Lower leg skin (tissue), 4 donors: ENCODE measurements at regions not wholly inside any gene's neighbourhood (a gene's known extent, or its start where the extent isn't known, plus 50 kb on each side); places are given as distances from the start of the nearest gene placed in this dataset.
"Not testable (repeated sequence)": the region's sequence is repeated elsewhere in the genome, so short reads cannot be mapped to it uniquely, and the experiment has no call there.

Experiments used
- DNase-seq, 2 donors: peaks; one replicate each; pipeline ENCODE4 v3.0.0-alpha.2; 2019; ENCODE audit warnings: low spot score in 2 of 2
- H3K4me3 ChIP-seq: fragments of 200-600 bp; sonication (generic); 2 replicates; pipeline ENCODE4 v1.5.1; 2017; ENCODE audit warnings: mild to moderate bottlenecking, low read depth; ENCODE audit not compliant: poor library complexity, severe bottlenecking
- CTCF ChIP-seq, 3 donors: fragments of 450-650 bp; IDR thresholded peaks; one replicate each; pipeline ENCODE4 v1.5.1; 2016; ENCODE audit warnings: antibody characterized with exemption in 3 of 3, mild to moderate bottlenecking in 3 of 3, moderate library complexity in 2 of 3
- POLR2A ChIP-seq, 2 donors: fragments of 450-650 bp; IDR thresholded peaks; one replicate each; pipeline ENCODE4 v1.6.1; 2016 to 2017; ENCODE audit warnings: antibody characterized with exemption in 2 of 2, mild to moderate bottlenecking in 1 of 2, moderate library complexity in 1 of 2
- WGBS, 2 donors: methylation state at CpG; one replicate each; pipeline ENCODE4 v1.1.5; 2018; 5-methylcytosine and 5-hydroxymethylcytosine counted together
- intact Hi-C: fragments of 100-400 bp; cut with DNase I; formaldehyde crosslinking; loops from one replicate; pipeline ENCODE4 v1.15.0; 2023; ENCODE audit warnings: low total_unique reads

GRCh38 chr18:39587586-39587985 lies 2022.0 kb upstream of the CELF4 start:
- 97 to 98% methylated on average over 1 of the region's 1 CpG for WGBS, 2 donors
- DNase-seq, result no peak
- TF ChIP-seq POLR2A (IDR thresholded peaks at IDR 0.05) (no peak), CTCF (IDR thresholded peaks at IDR 0.05) (no peak)
- H3K4me3 ChIP-seq, result no peak overlapping the region
- intact Hi-C loops, result no loop called here

- no peak overlapping the region for H3K4me3 ChIP-seq
- WGBS, 2 donors, result 57 to 68% methylated on average over 5 of the region's 5 CpGs
- TF ChIP-seq CTCF (IDR thresholded peaks at IDR 0.05) (no peak), POLR2A (IDR thresholded peaks at IDR 0.05) (no peak)
- intact Hi-C loops, result no loop called here
- DNase-seq, result no peak
Measured at GRCh38 chr18:39586741-39587140, 2021.1 kb upstream of the CELF4 start.

GRCh38 chr18:39574897-39575296 lies 2009.3 kb upstream of the CELF4 start:
- intact Hi-C loops, result loop anchor here (10.0 kb wide), 1 partner anchor 60 kb away; no protein-coding TSS in a partner anchor
- WGBS, 2 donors, result 73 to 75% methylated on average over 4 of the region's 4 CpGs
- no peak overlapping the region for H3K4me3 ChIP-seq
- TF ChIP-seq CTCF (IDR thresholded peaks at IDR 0.05), result no peak
- TF ChIP-seq POLR2A (IDR thresholded peaks at IDR 0.05), result no peak
- no peak for DNase-seq

DNA sequence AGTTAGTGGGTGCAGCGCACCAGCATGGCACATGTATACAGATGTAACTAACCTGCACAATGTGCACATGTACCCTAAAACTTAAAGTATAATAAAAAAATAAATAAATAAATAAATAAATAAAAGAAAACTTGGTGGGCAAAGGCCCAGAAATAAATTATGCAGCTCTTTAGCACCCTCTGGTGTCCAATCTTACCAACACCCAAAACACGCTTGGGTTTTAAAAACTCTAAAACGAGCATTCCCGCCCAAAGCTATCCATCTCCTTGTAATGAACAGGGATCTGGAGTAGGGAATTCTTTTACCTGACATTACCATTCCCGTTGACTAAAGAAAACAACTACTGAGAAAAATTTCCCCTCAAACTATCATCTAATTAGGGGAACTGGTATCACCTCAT lies 2005.9 kb upstream of the CELF4 start:
- 86 to 89% methylated on average over 5 of the region's 5 CpGs for WGBS, 2 donors
- no peak overlapping the region for H3K4me3 ChIP-seq
- no peak for TF ChIP-seq CTCF (IDR thresholded peaks at IDR 0.05)
- no peak for TF ChIP-seq POLR2A (IDR thresholded peaks at IDR 0.05)
- no peak for DNase-seq
- intact Hi-C loops, result loop anchor here (10.0 kb wide), 1 partner anchor 57 kb away; no protein-coding TSS in a partner anchor

GRCh38 chr18:39565551-39566230 lies 2000.1 kb upstream of the CELF4 start:
- intact Hi-C loops, H3K4me3 ChIP-seq, DNase-seq: not testable (repeated sequence)
- WGBS, 2 donors, result 88 to 93% methylated on average over 26 to 32 of the region's 32 CpGs

- intact Hi-C loops, result no loop called here
- H3K4me3 ChIP-seq, result no peak overlapping the region
- 94 to 95% methylated on average over 4 of the region's 4 CpGs for WGBS, 2 donors
- TF ChIP-seq CTCF (IDR thresholded peaks at IDR 0.05), result no peak
- no peak for TF ChIP-seq POLR2A (IDR thresholded peaks at IDR 0.05)
- DNase-seq, result no peak
Measured at GRCh38 chr18:39564716-39565115, 1999.1 kb upstream of the CELF4 start.
